ENCODE measurements at regions not wholly inside any gene's neighbourhood (a gene's known extent, or its start where the extent isn't known, plus 50 kb on each side); places are given as distances from the start of the nearest gene placed in this dataset.

- TF ChIP-seq CTCF (conservative IDR thresholded peaks at IDR 0.05; ENCODE audit: low read length) (no peak), EZH2phosphoT487 (IDR thresholded peaks at IDR 0.05; ENCODE audit: borderline replicate concordance, low read depth, low read length) (no peak)
Measured at GRCh38 chr20:57829805-57830514, 120.1 kb upstream of the PMEPA1 start.

All from OCI-LY7 (cell line).